DND-41 (cell line): ENCODE measurements at regions not wholly inside any gene's neighbourhood (a gene's known extent, or its start where the extent isn't known, plus 50 kb on each side); places are given as distances from the start of the nearest gene placed in this dataset.

ENCODE experiments used
- ATAC-seq: fragments of 200-7000 bp; cut with Tn5 transposase; 3 replicates; pipeline ENCODE4 v1.9.1; 2021; ENCODE audit warnings: low read depth; ENCODE audit not compliant: insufficient read depth
- DNase-seq: peaks from one replicate; pipeline ENCODE4 v3.0.0-alpha.2; 2020
- H2AFZ ChIP-seq: 2 replicates; pipeline ENCODE4 v1.6.0; 2012; ENCODE audit warnings: low read depth, low read length
- H3K27ac ChIP-seq: 2 replicates; pipeline ENCODE4 v1.5.1; 2012; ENCODE audit warnings: low read length, inconsistent platforms
- H3K27me3 ChIP-seq: fragments of 200-600 bp; sonication (generic); 2 replicates; pipeline ENCODE4 v1.6.0; 2012; ENCODE audit warnings: low read length, mild to moderate bottlenecking, inconsistent platforms; ENCODE audit not compliant: insufficient read depth, poor library complexity
- H3K36me3 ChIP-seq: 2 replicates; pipeline ENCODE4 v1.5.1; 2012; ENCODE audit warnings: low read length, inconsistent platforms; ENCODE audit not compliant: insufficient read depth
- H3K4me1 ChIP-seq: 2 replicates; pipeline ENCODE4 v1.5.1; 2012; ENCODE audit warnings: mild to moderate bottlenecking, low read length; ENCODE audit not compliant: insufficient read depth
- H3K4me2 ChIP-seq: 2 replicates; pipeline ENCODE4 v1.6.0; 2012; ENCODE audit warnings: mild to moderate bottlenecking, moderate library complexity, low read length, inconsistent platforms; ENCODE audit not compliant: insufficient read depth
- H3K4me3 ChIP-seq, 2 experiments: fragments of 200-600 bp in 1 of 2; shearing (Covaris generic) in 1 of 2; 2 replicates each; pipeline ENCODE4 v1.5.1; 2012 to 2016; ENCODE audit warnings: inconsistent platforms in 2 of 2, low read length in 2 of 2, mild to moderate bottlenecking in 2 of 2, low read depth in 1 of 2, moderate library complexity in 1 of 2
- H3K79me2 ChIP-seq: 2 replicates; pipeline ENCODE4 v1.6.0; 2012; ENCODE audit warnings: low read length, inconsistent platforms; ENCODE audit not compliant: insufficient read depth
- H3K9ac ChIP-seq: 2 replicates; pipeline ENCODE4 v1.6.0; 2012; ENCODE audit warnings: low read depth, mild to moderate bottlenecking, inconsistent platforms, low read length, moderate library complexity
- H3K9me3 ChIP-seq: 2 replicates; pipeline ENCODE4 v1.5.1; 2012; ENCODE audit warnings: low read length, moderate library complexity, mild to moderate bottlenecking, inconsistent platforms; ENCODE audit not compliant: insufficient read depth, severe bottlenecking
- H4K20me1 ChIP-seq: 2 replicates; pipeline ENCODE4 v1.6.0; 2012; ENCODE audit warnings: low read length; ENCODE audit not compliant: insufficient read depth
- CTCF ChIP-seq: IDR thresholded peaks from 2 replicates; pipeline ENCODE4 v1.5.1; 2012; ENCODE audit warnings: borderline replicate concordance, low read length, moderate library complexity, mild to moderate bottlenecking; ENCODE audit not compliant: poor library complexity, severe bottlenecking; ENCODE audit errors: extremely low read depth
- EZH2 ChIP-seq: IDR thresholded peaks from 3 replicates; pipeline ENCODE4 v1.6.1; 2012; ENCODE audit warnings: borderline replicate concordance, low read depth, mild to moderate bottlenecking, moderate library complexity, low read length, inconsistent platforms; ENCODE audit not compliant: severe bottlenecking

- Histone ChIP-seq H3K79me2 (no peaks in the 10 kb centered on the region), H3K9me3 (no peaks in the 10 kb centered on the region), H3K36me3 (no peaks in the 10 kb centered on the region), H3K27me3 (no peaks in the 10 kb centered on the region), H3K27ac (no peak overlapping the region), H3K4me1 (no peaks in the 10 kb centered on the region), H3K4me3 (no peak overlapping the region), H2AFZ (no peak overlapping the region), H3K4me2 (no peak overlapping the region), H3K9ac (no peak overlapping the region), H4K20me1 (no peaks in the 10 kb centered on the region)
- ATAC-seq (no peak), DNase-seq (no peak)
- TF ChIP-seq EZH2 (no peak), CTCF (peak; percentile 7)
Measured at GRCh38 chr17:13940858-13941665, 128.2 kb upstream of the COX10 start.

DNA sequence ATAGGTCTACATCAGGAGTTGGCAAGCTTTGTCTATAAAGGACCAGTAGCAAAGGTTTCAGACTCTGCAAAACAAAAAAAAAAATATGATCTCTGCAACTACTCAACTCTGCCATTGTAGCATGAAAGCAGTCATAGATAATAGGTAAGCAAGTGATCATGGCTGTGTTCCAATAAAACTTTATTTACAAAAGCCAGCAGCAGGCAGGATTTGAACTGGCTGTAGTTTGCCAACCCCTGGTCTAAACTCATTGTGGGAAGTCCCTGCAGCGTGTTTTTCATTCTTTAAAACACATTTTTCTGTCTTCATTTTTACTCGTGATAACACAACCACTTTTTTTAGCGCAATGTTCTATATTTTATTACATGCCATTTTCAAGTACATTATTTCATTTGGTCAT is 127.5 kb upstream of the COX10 start:
- Histone ChIP-seq H3K9ac (no peak overlapping the region), H3K36me3 (no peaks in the 10 kb centered on the region), H4K20me1 (no peaks in the 10 kb centered on the region), H2AFZ (no peak overlapping the region), H3K79me2 (no peaks in the 10 kb centered on the region), H3K27me3 (no peaks in the 10 kb centered on the region), H3K4me1 (no peaks in the 10 kb centered on the region), H3K4me2 (no peak overlapping the region), H3K27ac (no peak overlapping the region), H3K4me3 (no peak overlapping the region), H3K9me3 (no peaks in the 10 kb centered on the region)
- TF ChIP-seq EZH2, result no peak
- no peak for TF ChIP-seq CTCF
- ATAC-seq (no peak), DNase-seq (no peak)

DNA sequence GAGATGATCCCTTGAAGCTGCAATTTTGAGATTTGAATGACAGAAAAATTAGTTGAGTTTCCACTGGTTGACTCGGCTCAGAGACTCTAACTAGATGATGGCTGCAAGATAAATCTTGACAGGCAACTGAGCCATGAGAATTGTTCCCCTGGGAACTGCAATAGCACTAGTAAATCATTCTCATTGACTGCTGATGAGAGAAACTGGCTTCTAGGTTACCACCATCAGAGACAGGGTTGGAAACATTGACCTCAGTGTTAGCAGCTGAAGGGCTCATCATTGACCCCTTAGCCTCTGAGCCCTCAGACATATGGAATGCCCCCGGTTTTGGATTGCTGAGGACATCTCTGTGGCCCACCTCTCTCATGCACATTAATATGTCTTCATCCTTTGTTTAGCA is 125.4 kb upstream of the COX10 start:
- Histone ChIP-seq H3K36me3 (no peaks in the 10 kb centered on the region), H3K79me2 (no peaks in the 10 kb centered on the region), H3K9me3 (no peaks in the 10 kb centered on the region), H3K9ac (no peak overlapping the region), H3K27me3 (no peaks in the 10 kb centered on the region), H3K27ac (no peak overlapping the region), H4K20me1 (no peaks in the 10 kb centered on the region), H3K4me2 (no peak overlapping the region), H3K4me1 (no peaks in the 10 kb centered on the region), H2AFZ (no peak overlapping the region), H3K4me3 (no peak overlapping the region)
- DNase-seq, result no peak
- no peak for ATAC-seq
- TF ChIP-seq EZH2, result no peak
- TF ChIP-seq CTCF, result no peak

DNA sequence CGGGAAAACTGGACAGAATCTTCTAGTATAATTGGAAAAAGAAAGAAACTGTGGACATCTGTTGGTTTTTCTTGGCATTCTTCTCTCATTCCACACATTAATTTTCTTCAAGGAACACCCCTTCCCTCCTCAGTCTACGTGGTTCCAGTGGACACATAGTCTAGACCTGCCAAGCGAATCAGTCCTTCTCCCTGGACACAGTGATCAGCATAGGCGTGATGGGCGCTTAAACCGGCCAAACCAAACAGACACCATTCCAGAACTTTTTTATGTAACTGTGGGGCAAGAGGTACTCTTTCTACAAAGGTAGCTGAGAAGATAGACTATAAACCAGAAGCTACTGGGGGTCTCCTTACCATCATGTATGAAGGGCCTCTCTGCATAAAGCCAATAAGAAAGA is 121.8 kb upstream of the COX10 start:
- Histone ChIP-seq H3K27me3 (no peaks in the 10 kb centered on the region), H3K4me1 (no peaks in the 10 kb centered on the region), H4K20me1 (no peaks in the 10 kb centered on the region), H3K36me3 (no peaks in the 10 kb centered on the region), H3K79me2 (no peaks in the 10 kb centered on the region), H3K4me2 (no peak overlapping the region), H3K27ac (no peak overlapping the region), H3K4me3 (no peak overlapping the region), H2AFZ (no peak overlapping the region), H3K9ac (no peak overlapping the region), H3K9me3 (no peaks in the 10 kb centered on the region)
- no peak for TF ChIP-seq CTCF
- no peak for TF ChIP-seq EZH2
- DNase-seq, result no peak
- no peak for ATAC-seq
